Heart left ventricle (tissue), 16 donors: ENCODE measurements at regions not wholly inside any gene's neighbourhood (a gene's known extent, or its start where the extent isn't known, plus 50 kb on each side); places are given as distances from the start of the nearest gene placed in this dataset.
A peak's percentile ranks its signal among the peaks of the same experiment; 100 is the strongest.

ENCODE experiments used
- ATAC-seq, 4 donors: fragments of 200-7000 bp; cut with Tn5 transposase; one replicate each; pipeline ENCODE4 v1.9.1; 2020 to 2022; ENCODE audit warnings: moderate library complexity in 4 of 4, mild to moderate bottlenecking in 3 of 4, moderate number of reproducible peaks in 1 of 4
- DNase-seq, 5 donors: peaks; one replicate each; pipeline ENCODE4 v3.0.0-alpha.2; 2020
- H3K27ac ChIP-seq, 12 donors: fragments of 200-600 bp; sonication (generic) in 4 of 12; one replicate each; pipeline versions ENCODE4 v1.5.0 to v1.8.0; 2016 to 2022; ENCODE audit warnings: mild to moderate bottlenecking in 2 of 12
- H3K27me3 ChIP-seq, 9 donors: fragments of 200-600 bp; sonication (generic) in 2 of 9; one replicate each; pipeline versions ENCODE4 v1.5.1 to v1.8.0; 2016 to 2022; ENCODE audit warnings: mild to moderate bottlenecking in 3 of 9
- H3K36me3 ChIP-seq, 9 donors: fragments of 200-600 bp; sonication (generic) in 2 of 9; one replicate each; pipeline versions ENCODE4 v1.5.0 to v1.8.0; 2018 to 2022; ENCODE audit warnings: mild to moderate bottlenecking in 2 of 9
- H3K4me1 ChIP-seq, 12 donors: fragments of 200-600 bp; sonication (generic) in 4 of 12; one replicate each; pipeline versions ENCODE4 v1.5.0 to v1.8.0; 2016 to 2022; ENCODE audit warnings: mild to moderate bottlenecking in 3 of 12
- H3K4me3 ChIP-seq, 12 donors: fragments of 200-600 bp; sonication (generic) in 4 of 12; one replicate each; pipeline versions ENCODE4 v1.5.0 to v1.8.0; 2017 to 2022; ENCODE audit warnings: mild to moderate bottlenecking in 9 of 12, moderate library complexity in 4 of 12
- H3K9me3 ChIP-seq, 12 donors: fragments of 200-600 bp; sonication (generic) in 4 of 12; one replicate each; pipeline versions ENCODE4 v1.5.0 to v1.8.0; 2016 to 2022; ENCODE audit warnings: mild to moderate bottlenecking in 1 of 12
- POLR2A ChIP-seq, 2 donors: fragments of 450-650 bp; IDR thresholded peaks; one replicate each; pipeline ENCODE4 v1.6.1; 2017; ENCODE audit warnings: antibody characterized with exemption in 2 of 2, mild to moderate bottlenecking in 2 of 2, moderate library complexity in 2 of 2
- WGBS, 4 donors: extraction: QIAGEN DNeasy Blood & Tissue Kit in 2 of 4; methylation state at CpG; one replicate each; pipeline versions ENCODE4 v1.1.5 to v1.1.7; 2013 to 2018; 5-methylcytosine and 5-hydroxymethylcytosine counted together
- intact Hi-C, 10 donors: fragments of 100-400 bp; cut with DNase I; formaldehyde crosslinking; loops; one replicate each; pipeline versions ENCODE4 v1.11.1 to v1.14.2; 2022
- TF ChIP-seq, protein P1 (sequence below), 12 donors: fragments of 200-600 bp; sonication (generic) in 4 of 12; IDR thresholded peaks; one replicate each; pipeline versions ENCODE4 v1.5.0 to v1.8.0; 2018 to 2022; ENCODE audit warnings: antibody characterized with exemption in 12 of 12, mild to moderate bottlenecking in 5 of 12
- donor health status: ischemic (EF 13 %, LVEDD 7.1; RV severe dilation, severe dysfunction).
- donor health status: healthy with polysubstance abuse.
- donor health status: DM: no; HTN: yes; CAD: no.
- donor health status: DM: no; HTN: no; CAD: no.
- donor health status: ischemic (EF 25% LVEDD 6.9; RV normal size, moderate dysfunction).
- donor health status: ischemic (EF 25% LVEDD 5.7; RV mildly dilated, moderate dysfunction).
- donor health status: healthy.
- donor health status: DM: yes; HTN: yes; CAD: no.
- donor health status: ischemic (EF 35%, LVEDD 5.7; RV mildly dilated, moderate dysfunction).
- donor health status: nonischemic (EF 11% LVEDD 7.7; RV severe dilation, severe dysfunction).
- donor health status: DM: yes; HTN: yes; CAD: no.
- donor health status: PGD.
- donor health status: ischemic (EF 29% LVEDD 5.4; RV normal size, mild dysfunction).
- donor health status: nonischemic (EF 23%, LVEDD 6.1; RV moderate dilation, normal function).

DNA sequence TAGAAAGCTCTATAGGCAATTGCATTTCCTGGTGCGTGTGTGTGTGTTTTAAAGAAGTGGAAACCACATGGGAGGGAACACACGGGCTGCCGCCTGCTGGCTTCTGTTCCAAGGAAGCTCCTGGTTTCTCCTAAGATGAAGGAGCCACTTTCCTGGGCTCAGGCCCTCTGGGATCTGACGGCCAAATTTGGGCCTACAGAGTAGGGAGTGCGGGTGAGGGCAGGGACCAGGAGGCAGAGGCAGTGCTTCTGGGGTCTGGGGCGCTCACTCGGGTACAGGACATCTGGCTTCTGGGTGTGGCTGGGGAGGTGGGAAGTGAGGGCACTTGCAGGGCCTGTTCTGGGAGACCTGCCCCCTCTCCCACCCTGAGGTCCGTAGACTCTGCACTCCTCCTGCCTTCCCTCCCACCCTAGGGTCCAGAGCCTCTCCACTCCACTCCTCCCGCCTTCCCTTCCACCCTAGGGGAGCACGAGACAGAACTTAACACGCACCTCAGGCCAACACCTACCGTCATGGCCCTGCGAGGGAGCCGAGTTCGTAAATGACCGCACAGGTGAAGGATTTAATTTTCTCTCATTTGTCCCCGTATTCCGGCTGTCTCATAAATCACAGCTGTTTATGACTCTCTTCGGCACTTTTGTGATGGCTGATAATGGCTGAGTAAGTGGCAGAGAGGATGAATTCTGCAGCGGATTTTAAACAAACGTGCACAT lies 127.7 kb downstream of the KIF26A start:
- intact Hi-C loops, result no loop called here
- Histone ChIP-seq H3K36me3 (no peaks in the 10 kb centered on the region), H3K9me3 (peaks cover 0 to 8% (median 0%) of the 10 kb centered on the region in 12 donors), H3K27me3 (no peaks in the 10 kb centered on the region), H3K4me3 (no peak overlapping the region), H3K27ac (no peak overlapping the region), H3K4me1 (no peaks in the 10 kb centered on the region)
- DNase-seq, result peak in 2 of 5 donors; percentile 5 to 8
- WGBS, 4 donors, result 88 to 90% (median 89%) methylated on average over 21 of the region's 21 CpGs
- ATAC-seq, result no peak
- TF ChIP-seq POLR2A (IDR thresholded peaks at IDR 0.05), result no peak
- TF ChIP-seq, protein P1, sequence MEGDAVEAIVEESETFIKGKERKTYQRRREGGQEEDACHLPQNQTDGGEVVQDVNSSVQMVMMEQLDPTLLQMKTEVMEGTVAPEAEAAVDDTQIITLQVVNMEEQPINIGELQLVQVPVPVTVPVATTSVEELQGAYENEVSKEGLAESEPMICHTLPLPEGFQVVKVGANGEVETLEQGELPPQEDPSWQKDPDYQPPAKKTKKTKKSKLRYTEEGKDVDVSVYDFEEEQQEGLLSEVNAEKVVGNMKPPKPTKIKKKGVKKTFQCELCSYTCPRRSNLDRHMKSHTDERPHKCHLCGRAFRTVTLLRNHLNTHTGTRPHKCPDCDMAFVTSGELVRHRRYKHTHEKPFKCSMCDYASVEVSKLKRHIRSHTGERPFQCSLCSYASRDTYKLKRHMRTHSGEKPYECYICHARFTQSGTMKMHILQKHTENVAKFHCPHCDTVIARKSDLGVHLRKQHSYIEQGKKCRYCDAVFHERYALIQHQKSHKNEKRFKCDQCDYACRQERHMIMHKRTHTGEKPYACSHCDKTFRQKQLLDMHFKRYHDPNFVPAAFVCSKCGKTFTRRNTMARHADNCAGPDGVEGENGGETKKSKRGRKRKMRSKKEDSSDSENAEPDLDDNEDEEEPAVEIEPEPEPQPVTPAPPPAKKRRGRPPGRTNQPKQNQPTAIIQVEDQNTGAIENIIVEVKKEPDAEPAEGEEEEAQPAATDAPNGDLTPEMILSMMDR (IDR thresholded peaks at IDR 0.05), result no peak

DNA sequence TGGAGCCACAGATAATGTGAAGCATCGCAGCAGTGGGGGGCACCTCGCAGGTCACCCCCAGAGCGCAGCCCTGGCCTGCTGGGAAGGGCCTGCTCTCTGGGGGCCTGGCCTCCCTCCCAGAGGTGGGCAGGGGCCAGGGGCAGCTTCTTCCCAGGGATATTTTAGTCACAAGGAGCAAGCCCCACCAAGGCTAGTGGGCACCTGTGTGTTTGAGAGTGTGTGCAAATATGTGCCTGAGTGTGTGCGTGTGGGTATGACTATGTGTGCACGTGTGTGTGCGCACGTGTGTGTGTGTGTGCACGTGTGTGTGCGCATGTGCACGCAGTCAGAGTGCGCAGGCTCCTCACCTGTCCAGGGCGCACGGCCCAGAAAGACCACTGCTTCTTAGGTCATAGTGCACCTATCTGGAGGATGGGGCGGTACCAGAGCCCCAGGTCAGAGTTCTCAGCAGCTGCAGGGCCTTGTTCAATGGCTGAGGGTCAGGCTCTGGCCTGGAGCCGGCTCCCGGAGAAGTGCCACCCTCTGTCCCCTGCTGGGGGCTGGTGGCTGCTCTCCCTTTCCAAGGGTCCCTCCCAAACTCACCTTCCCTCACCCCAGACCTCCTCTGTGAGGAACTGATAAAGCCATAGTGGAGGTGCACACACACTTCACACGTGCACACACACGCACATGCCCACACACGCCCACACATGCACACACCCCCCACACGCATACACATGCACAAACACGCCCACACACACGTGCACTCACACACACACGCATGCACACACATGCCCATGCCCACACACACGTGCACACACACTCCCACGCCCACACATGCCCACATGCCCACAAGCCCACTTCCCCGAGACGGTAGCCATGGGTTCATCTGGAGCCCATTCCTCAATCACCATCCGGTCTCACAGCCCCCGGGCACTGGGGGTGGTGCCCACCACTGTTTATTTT lies 128.5 kb downstream of the KIF26A start:
- no peaks in the 10 kb centered on the region for H3K9me3 ChIP-seq
- DNase-seq (peak in 3 of 5 donors; percentile 11 to 54 (median 13)), ATAC-seq (no peak)
- no peak for TF ChIP-seq POLR2A (IDR thresholded peaks at IDR 0.05)
- TF ChIP-seq, protein P1 (IDR thresholded peaks at IDR 0.05), result no peak
- no peaks in the 10 kb centered on the region for H3K27me3 ChIP-seq
- 87 to 95% (median 91%) methylated on average over 25 to 29 of the region's 29 CpGs for WGBS, 4 donors
- no peak overlapping the region for H3K27ac ChIP-seq
- no peaks in the 10 kb centered on the region for H3K4me1 ChIP-seq
- intact Hi-C loops, result no loop called here
- H3K4me3 ChIP-seq, result no peak overlapping the region
- no peaks in the 10 kb centered on the region for H3K36me3 ChIP-seq

DNA sequence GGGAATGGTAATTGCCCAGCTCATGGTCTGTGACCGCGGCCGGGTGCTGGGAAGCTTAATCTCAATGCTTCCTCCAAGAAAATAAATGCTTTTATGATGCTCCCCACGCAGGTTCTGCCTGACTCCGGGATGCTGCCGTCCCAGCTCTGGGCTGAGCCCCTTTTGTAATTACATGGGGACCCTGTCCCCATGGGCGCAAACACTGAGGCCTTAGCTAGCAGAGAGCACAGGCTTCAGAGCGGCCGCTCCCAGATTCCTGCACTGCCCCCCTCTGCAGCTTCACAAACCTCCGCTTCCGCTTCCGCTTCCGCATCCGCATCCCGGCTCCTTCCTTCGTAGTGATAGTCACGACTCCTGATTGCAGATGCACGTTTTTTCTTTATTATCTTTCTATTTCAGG lies 129.5 kb downstream of the KIF26A start:
- intact Hi-C loops, result no loop called here
- no peak for TF ChIP-seq POLR2A (IDR thresholded peaks at IDR 0.05)
- TF ChIP-seq, protein P1 (IDR thresholded peaks at IDR 0.05), result no peak
- H3K4me3 ChIP-seq, result no peak overlapping the region
- no peaks in the 10 kb centered on the region for H3K9me3 ChIP-seq
- ATAC-seq, result peak in 1 of 4 donors; percentile 34
- no peaks in the 10 kb centered on the region for H3K4me1 ChIP-seq
- 50 to 55% (median 53%) methylated on average over 18 of the region's 18 CpGs for WGBS, 4 donors
- no peak overlapping the region for H3K27ac ChIP-seq
- H3K36me3 ChIP-seq, result no peaks in the 10 kb centered on the region
- no peaks in the 10 kb centered on the region for H3K27me3 ChIP-seq
- peak in 3 of 5 donors; percentile 11 to 28 (median 21) for DNase-seq

DNA sequence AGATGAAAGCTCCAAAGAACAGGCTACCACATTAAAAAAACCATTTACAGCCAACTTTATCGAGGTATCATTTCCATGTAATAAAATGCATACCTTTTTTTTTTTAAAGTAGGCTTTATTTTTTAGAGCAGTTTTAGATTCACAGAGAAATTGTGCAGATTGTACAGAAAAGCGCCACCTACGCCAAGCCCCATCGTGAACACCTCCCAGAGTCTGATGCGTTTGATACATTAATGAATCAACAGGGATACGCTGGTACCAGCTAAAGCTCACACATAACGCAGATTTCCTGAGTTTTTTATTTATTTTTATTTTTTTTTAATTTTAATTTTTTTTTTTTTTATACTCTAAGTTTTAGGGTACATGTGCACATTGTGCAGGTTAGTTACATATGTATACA lies 129.9 kb downstream of the KIF26A start:
- H3K9me3 ChIP-seq, result no peaks in the 10 kb centered on the region
- 83 to 84% (median 83%) methylated on average over 7 of the region's 7 CpGs for WGBS, 4 donors
- H3K4me1 ChIP-seq, result no peaks in the 10 kb centered on the region

More for the DNA sequence above, 129.9 kb downstream of the KIF26A start:
- ATAC-seq, result no peak
- intact Hi-C loops, result no loop called here
- H3K4me3 ChIP-seq, result no peak overlapping the region
- no peaks in the 10 kb centered on the region for H3K36me3 ChIP-seq
- TF ChIP-seq, protein P1 (IDR thresholded peaks at IDR 0.05), result no peak
- no peak for TF ChIP-seq POLR2A (IDR thresholded peaks at IDR 0.05)
- no peak for DNase-seq
- H3K27me3 ChIP-seq, result no peaks in the 10 kb centered on the region
- no peak overlapping the region for H3K27ac ChIP-seq
